Astrocyte (in vitro differentiated cells and primary cell): ENCODE measurements at regions not wholly inside any gene's neighbourhood (a gene's known extent, or its start where the extent isn't known, plus 50 kb on each side); places are given as distances from the start of the nearest gene placed in this dataset.
"Not testable (repeated sequence)": the region's sequence is repeated elsewhere in the genome, so short reads cannot be mapped to it uniquely, and the experiment has no call there.

Source experiments
- DNase-seq: peaks from one replicate; pipeline ENCODE4 v3.0.0-alpha.2; 2010; ENCODE audit warnings: low read depth
- FAIRE-seq: peaks from 2 replicates; lab custom pipeline; 2011; peaks lifted over from hg19 to GRCh38; lab: Jason Lieb, UNC
- H2AFZ ChIP-seq: 2 replicates; pipeline ENCODE4 v1.6.0; 2012; ENCODE audit warnings: low read depth, low read length, inconsistent platforms
- H3K27ac ChIP-seq: 2 replicates; pipeline ENCODE4 v1.5.1; 2011; ENCODE audit warnings: low read depth, low read length, inconsistent platforms
- H3K27me3 ChIP-seq: 2 replicates; pipeline ENCODE4 v1.6.0; 2011; ENCODE audit warnings: low read length, inconsistent platforms; ENCODE audit not compliant: insufficient read depth
- H3K36me3 ChIP-seq: 2 replicates; pipeline ENCODE4 v1.5.1; 2011; ENCODE audit warnings: low read length, inconsistent platforms; ENCODE audit not compliant: insufficient read depth
- H3K4me1 ChIP-seq: 2 replicates; pipeline ENCODE4 v1.5.1; 2011; ENCODE audit warnings: low read length, inconsistent platforms; ENCODE audit not compliant: insufficient read depth
- H3K4me2 ChIP-seq: 2 replicates; pipeline ENCODE4 v1.6.0; 2012; ENCODE audit warnings: low read length, inconsistent platforms
- H3K4me3 ChIP-seq: 2 replicates; pipeline ENCODE4 v1.5.1; 2011; ENCODE audit warnings: low read depth, mild to moderate bottlenecking, low read length, inconsistent platforms; ENCODE audit not compliant: insufficient read depth
- H3K79me2 ChIP-seq: 2 replicates; pipeline ENCODE4 v1.6.0; 2012; ENCODE audit warnings: mild to moderate bottlenecking, low read length, inconsistent platforms; ENCODE audit not compliant: insufficient read depth
- H3K9ac ChIP-seq: 2 replicates; pipeline ENCODE4 v1.6.0; 2012; ENCODE audit warnings: mild to moderate bottlenecking, low read length, inconsistent platforms
- H3K9me3 ChIP-seq: 2 replicates; pipeline ENCODE4 v1.5.1; 2012; ENCODE audit warnings: low read depth, mild to moderate bottlenecking, low read length, inconsistent platforms; ENCODE audit not compliant: insufficient read depth
- H4K20me1 ChIP-seq: 2 replicates; pipeline ENCODE4 v1.6.0; 2012; ENCODE audit warnings: low read length, inconsistent platforms; ENCODE audit not compliant: insufficient read depth
- H3K27ac Mint-ChIP-seq: one replicate; pipeline ENCODE4 v1.8.0; 2021; ENCODE audit warnings: mild to moderate bottlenecking, mixed read lengths; ENCODE audit not compliant: unreplicated experiment
- H3K27me3 Mint-ChIP-seq: one replicate; pipeline ENCODE4 v1.8.0; 2021; ENCODE audit warnings: low read depth, mixed read lengths; ENCODE audit not compliant: unreplicated experiment
- H3K36me3 Mint-ChIP-seq: one replicate; pipeline ENCODE4 v1.8.0; 2021; ENCODE audit warnings: low read depth, mixed read lengths; ENCODE audit not compliant: unreplicated experiment
- H3K4me1 Mint-ChIP-seq: one replicate; pipeline ENCODE4 v1.8.0; 2021; ENCODE audit warnings: low read depth, mixed read lengths; ENCODE audit not compliant: unreplicated experiment
- H3K4me3 Mint-ChIP-seq: one replicate; pipeline ENCODE4 v1.8.0; 2021; ENCODE audit warnings: mild to moderate bottlenecking, moderate library complexity, mixed read lengths; ENCODE audit not compliant: unreplicated experiment
- H3K9me3 Mint-ChIP-seq: one replicate; pipeline ENCODE4 v1.8.0; 2021; ENCODE audit warnings: mild to moderate bottlenecking, mixed read lengths; ENCODE audit not compliant: unreplicated experiment
- CTCF ChIP-seq: IDR thresholded peaks from 2 replicates; pipeline ENCODE4 v1.5.1; 2011; ENCODE audit warnings: low read depth, mild to moderate bottlenecking, inconsistent platforms, low read length, moderate library complexity; ENCODE audit not compliant: insufficient read depth
- EZH2 ChIP-seq: IDR thresholded peaks from 2 replicates; pipeline ENCODE4 v1.6.1; 2012; ENCODE audit warnings: mild to moderate bottlenecking, low read length, inconsistent platforms; ENCODE audit not compliant: insufficient read depth

DNA sequence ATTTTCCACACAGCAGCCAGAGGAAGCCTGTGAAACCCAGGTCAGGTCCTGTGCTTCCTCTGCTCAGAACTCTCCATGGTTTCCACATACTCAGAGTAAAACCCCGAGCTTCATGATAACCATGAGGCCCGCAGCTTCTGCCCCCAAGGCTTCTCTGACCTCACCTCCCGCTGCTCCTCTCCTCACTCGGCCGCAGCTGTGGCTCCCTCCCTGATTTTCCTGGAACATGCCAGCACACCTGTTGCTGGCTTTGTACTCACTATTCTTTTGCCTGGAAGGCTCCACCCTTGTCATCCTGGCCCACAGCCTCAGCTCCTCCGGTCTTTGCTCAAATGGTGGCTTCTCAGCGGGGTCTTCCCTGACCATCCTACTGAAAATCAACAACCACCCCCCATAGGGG is 341.7 kb downstream of the PREX1 start:
- no peak overlapping the region for H3K9ac ChIP-seq
- Mint-ChIP-seq H3K9me3 (no peaks in the 10 kb centered on the region), H3K4me1 (peaks cover 5% of the 10 kb centered on the region), H3K27ac (no peak overlapping the region), H3K4me3 (no peak overlapping the region), H3K27me3 (peaks cover 35% of the 10 kb centered on the region), H3K36me3 (no peaks in the 10 kb centered on the region)
- H3K4me3 ChIP-seq: no peak overlapping the region
- H3K9me3 ChIP-seq: no peaks in the 10 kb centered on the region
- TF ChIP-seq EZH2 (no peak), CTCF (no peak)
- H4K20me1 ChIP-seq: no peaks in the 10 kb centered on the region
- DNase-seq (no peak), FAIRE-seq (no peak)
- H3K79me2 ChIP-seq: no peaks in the 10 kb centered on the region
- H3K4me1 ChIP-seq: no peaks in the 10 kb centered on the region
- no peak overlapping the region for H3K4me2 ChIP-seq
- no peak overlapping the region for H2AFZ ChIP-seq
- no peaks in the 10 kb centered on the region for H3K36me3 ChIP-seq
- peaks cover 1% of the 10 kb centered on the region for H3K27me3 ChIP-seq
- no peak overlapping the region for H3K27ac ChIP-seq

DNA sequence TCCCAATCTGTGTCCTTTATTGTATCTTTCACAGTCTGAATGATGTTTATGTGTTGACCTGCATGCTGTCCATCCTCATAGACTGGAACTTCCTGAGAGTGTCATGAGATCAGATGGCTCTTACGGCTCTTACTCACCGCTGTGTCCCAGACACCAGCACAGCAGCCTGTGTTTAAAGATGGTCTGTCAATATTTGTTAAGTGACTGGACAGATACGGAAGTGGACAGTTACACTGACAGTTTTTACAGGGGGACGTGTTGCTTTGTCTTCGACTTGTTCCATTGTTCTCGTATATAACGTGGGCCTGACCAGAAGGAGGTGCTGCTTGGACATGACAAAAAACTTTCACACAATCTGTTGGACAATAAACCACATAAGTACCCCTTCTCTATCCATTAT is 342.6 kb downstream of the PREX1 start:
- peaks cover 37% of the 10 kb centered on the region for H3K27me3 Mint-ChIP-seq
- H3K27ac ChIP-seq, H4K20me1 ChIP-seq, H3K4me3 Mint-ChIP-seq, H3K4me1 Mint-ChIP-seq, H3K4me1 ChIP-seq, DNase-seq, H3K36me3 ChIP-seq, H3K9me3 ChIP-seq, H3K79me2 ChIP-seq, H3K4me2 ChIP-seq, H3K27ac Mint-ChIP-seq, H3K27me3 ChIP-seq, H2AFZ ChIP-seq, H3K36me3 Mint-ChIP-seq, H3K9me3 Mint-ChIP-seq, FAIRE-seq, H3K9ac ChIP-seq, H3K4me3 ChIP-seq: not testable (repeated sequence)

DNA sequence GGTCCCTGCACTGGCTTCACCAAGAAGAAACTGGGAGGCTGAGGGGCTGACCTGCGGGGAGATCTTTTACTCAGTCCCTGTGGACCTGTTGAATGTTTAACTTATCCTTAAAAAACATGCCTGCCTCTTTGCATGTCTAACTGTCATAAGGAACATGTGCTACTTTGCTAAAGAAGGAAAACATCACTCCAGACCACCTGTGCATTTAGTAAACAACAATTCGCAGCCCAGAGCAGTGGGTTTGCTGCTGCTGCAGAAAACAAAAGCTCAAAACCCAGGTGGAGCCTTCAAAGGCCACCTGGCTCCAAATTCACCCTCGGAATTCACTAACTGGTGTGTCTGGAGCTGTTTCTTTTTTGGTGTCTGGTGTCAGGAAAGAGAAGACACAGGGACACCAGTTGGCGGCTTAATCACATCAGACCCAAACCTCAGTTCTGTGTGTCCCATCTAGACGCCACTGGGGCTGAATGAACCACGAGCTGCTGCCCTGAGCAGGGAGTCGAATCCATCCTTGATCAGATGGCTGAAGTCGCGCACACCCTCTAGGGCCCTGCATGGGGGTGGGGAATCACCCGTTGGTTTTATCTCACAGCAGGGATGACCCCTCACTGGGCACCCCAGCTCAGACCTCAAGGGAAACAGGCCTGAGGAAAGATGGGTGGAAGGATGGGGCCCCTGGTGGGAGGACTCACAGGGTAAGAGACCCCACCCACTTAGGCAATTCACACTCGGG is 344.3 kb downstream of the PREX1 start:
- H3K36me3 ChIP-seq: no peaks in the 10 kb centered on the region
- FAIRE-seq (no peak), DNase-seq (no peak)
- H4K20me1 ChIP-seq: no peaks in the 10 kb centered on the region
- no peak for TF ChIP-seq EZH2
- no peak for TF ChIP-seq CTCF
- no peaks in the 10 kb centered on the region for H3K9me3 ChIP-seq
- H3K9me3 Mint-ChIP-seq: no peaks in the 10 kb centered on the region
- no peaks in the 10 kb centered on the region for H3K36me3 Mint-ChIP-seq
- H3K4me3 Mint-ChIP-seq: no peak overlapping the region
- H3K4me2 ChIP-seq: no peak overlapping the region
- no peaks in the 10 kb centered on the region for H3K79me2 ChIP-seq
- H3K27ac ChIP-seq: no peak overlapping the region
- no peak overlapping the region for H2AFZ ChIP-seq
- H3K4me3 ChIP-seq: no peak overlapping the region
- peaks cover 42% of the 10 kb centered on the region for H3K27me3 Mint-ChIP-seq
- no peak overlapping the region for H3K27ac Mint-ChIP-seq
- H3K27me3 ChIP-seq: peaks cover 12% of the 10 kb centered on the region
- no peaks in the 10 kb centered on the region for H3K4me1 ChIP-seq
- peaks cover 5% of the 10 kb centered on the region for H3K4me1 Mint-ChIP-seq
- H3K9ac ChIP-seq: no peak overlapping the region
